Endodermal cell (in vitro differentiated cells): ENCODE measurements at regions not wholly inside any gene's neighbourhood (a gene's known extent, or its start where the extent isn't known, plus 50 kb on each side); places are given as distances from the start of the nearest gene placed in this dataset.
A peak's percentile ranks its signal among the peaks of the same experiment; 100 is the strongest.

Source experiments
- DNase-seq: peaks from one replicate; pipeline ENCODE4 v3.0.0-alpha.2; 2017
- H3K27ac ChIP-seq: 2 replicates; pipeline ENCODE4 v1.5.1; 2013; ENCODE audit warnings: mild to moderate bottlenecking, low read depth, low read length, moderate library complexity
- H3K27me3 ChIP-seq: 2 replicates; pipeline ENCODE4 v1.6.1; 2013; ENCODE audit warnings: mild to moderate bottlenecking, low read length, moderate library complexity; ENCODE audit not compliant: insufficient read depth, control insufficient read depth, poor library complexity, severe bottlenecking
- H3K36me3 ChIP-seq: 2 replicates; pipeline ENCODE4 v1.7.0; 2013; ENCODE audit warnings: mild to moderate bottlenecking, low read length, moderate library complexity; ENCODE audit not compliant: control insufficient read depth, insufficient read depth
- H3K4me1 ChIP-seq: one replicate; pipeline ENCODE4 v1.7.0; 2013; ENCODE audit warnings: low read length; ENCODE audit not compliant: control insufficient read depth, insufficient read depth
- H3K4me3 ChIP-seq: 2 replicates; pipeline ENCODE4 v1.5.1; 2013; ENCODE audit warnings: mild to moderate bottlenecking, low read length, moderate library complexity
- H3K9ac ChIP-seq: 2 replicates; pipeline ENCODE4 v1.6.1; 2013; ENCODE audit warnings: mild to moderate bottlenecking, low read length, moderate library complexity; ENCODE audit not compliant: poor library complexity, severe bottlenecking; ENCODE audit errors: extremely low read depth
- H3K9me3 ChIP-seq: 2 replicates; pipeline ENCODE4 v1.6.1; 2013; ENCODE audit warnings: mild to moderate bottlenecking, low read length, moderate library complexity; ENCODE audit not compliant: control insufficient read depth
- H3K27ac Mint-ChIP-seq: 2 replicates; pipeline ENCODE4 v1.8.0; 2020; ENCODE audit warnings: mixed read lengths
- H3K27me3 Mint-ChIP-seq: 2 replicates; pipeline ENCODE4 v1.8.0; 2021; ENCODE audit warnings: mild to moderate bottlenecking, mixed read lengths; ENCODE audit not compliant: insufficient read depth
- H3K36me3 Mint-ChIP-seq: 2 replicates; pipeline ENCODE4 v1.8.0; 2020; ENCODE audit warnings: low read depth, mixed read lengths
- H3K4me1 Mint-ChIP-seq: 2 replicates; pipeline ENCODE4 v1.8.0; 2020; ENCODE audit warnings: mixed read lengths
- H3K4me3 Mint-ChIP-seq: 2 replicates; pipeline ENCODE4 v1.8.0; 2020; ENCODE audit warnings: mild to moderate bottlenecking, moderate library complexity, mixed read lengths
- H3K9me3 Mint-ChIP-seq: 2 replicates; pipeline ENCODE4 v1.8.0; 2020; ENCODE audit warnings: mild to moderate bottlenecking, mixed read lengths
- CTCF ChIP-seq: fragments of 200-600 bp; sonication (generic); conservative IDR thresholded peaks from 2 replicates; pipeline ENCODE4 v1.5.0; 2021; ENCODE audit warnings: antibody characterized with exemption, mild to moderate bottlenecking
- WGBS, 2 experiments: methylation state at CpG; one replicate each; pipeline versions ENCODE4 v1.1.5 to v1.1.7; 2013; ENCODE audit warnings: missing lambda C conversion rate in 2 of 2, mixed read lengths in 1 of 2; ENCODE audit not compliant: insufficient coverage in 1 of 2, insufficient read length in 1 of 2; 5-methylcytosine and 5-hydroxymethylcytosine counted together

DNA sequence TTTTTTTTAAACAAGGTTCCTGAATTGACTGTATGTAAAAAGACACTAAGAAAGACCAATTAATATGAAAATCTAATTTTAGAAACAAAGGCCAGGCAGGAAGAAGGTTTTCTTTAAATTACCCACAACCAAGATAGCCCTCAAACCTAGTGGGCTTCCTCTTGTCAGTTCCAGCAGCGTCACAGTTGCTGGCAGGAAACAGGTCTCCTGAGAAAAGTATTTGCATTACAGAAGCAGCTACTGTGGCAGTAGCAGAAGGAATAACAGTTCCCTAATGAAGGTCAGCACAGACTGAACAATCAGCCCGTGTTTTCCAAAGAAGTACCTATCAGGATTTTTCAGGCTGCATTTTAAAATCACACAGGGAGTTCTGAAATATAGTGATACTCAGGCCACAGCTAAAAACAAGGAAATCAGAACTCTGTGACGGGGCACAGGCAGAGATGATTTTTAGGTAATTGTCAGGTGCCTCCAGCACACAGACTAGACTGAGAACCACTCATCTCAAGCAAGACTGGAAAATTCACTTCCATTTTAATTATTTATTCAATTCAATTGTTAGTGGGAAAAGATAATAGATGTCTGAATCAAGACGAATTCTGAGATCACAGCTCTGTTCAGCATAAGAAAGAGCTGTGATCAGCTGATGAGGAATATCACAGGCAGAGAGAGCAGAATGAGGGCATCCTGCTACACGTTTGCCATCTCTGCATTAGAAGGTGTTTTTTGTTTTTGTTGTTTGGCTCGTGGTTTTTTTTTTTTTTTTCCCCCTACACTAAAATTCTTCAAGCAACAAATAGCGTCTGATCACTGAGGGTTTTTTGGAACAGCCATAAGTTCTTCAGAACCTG is 230.5 kb upstream of the KHDRBS2 start:
- no peak for TF ChIP-seq CTCF
- H3K36me3 ChIP-seq = no peaks in the 10 kb centered on the region
- peak; percentile 69 for DNase-seq
- H3K9me3 ChIP-seq = no peaks in the 10 kb centered on the region
- Mint-ChIP-seq H3K9me3 (no peaks in the 10 kb centered on the region), H3K27ac (peak overlapping the region; percentile 45), H3K27me3 (no peaks in the 10 kb centered on the region), H3K4me3 (no peak overlapping the region), H3K36me3 (no peaks in the 10 kb centered on the region), H3K4me1 (peaks cover 11% of the 10 kb centered on the region)
- no peaks in the 10 kb centered on the region for H3K4me1 ChIP-seq
- no peaks in the 10 kb centered on the region for H3K27me3 ChIP-seq
- no peak overlapping the region for H3K9ac ChIP-seq
- WGBS, 2 experiments = 0 to 31% methylated on average over 2 to 7 of the region's 7 CpGs
- H3K4me3 ChIP-seq = no peak overlapping the region
- no peak overlapping the region for H3K27ac ChIP-seq

DNA sequence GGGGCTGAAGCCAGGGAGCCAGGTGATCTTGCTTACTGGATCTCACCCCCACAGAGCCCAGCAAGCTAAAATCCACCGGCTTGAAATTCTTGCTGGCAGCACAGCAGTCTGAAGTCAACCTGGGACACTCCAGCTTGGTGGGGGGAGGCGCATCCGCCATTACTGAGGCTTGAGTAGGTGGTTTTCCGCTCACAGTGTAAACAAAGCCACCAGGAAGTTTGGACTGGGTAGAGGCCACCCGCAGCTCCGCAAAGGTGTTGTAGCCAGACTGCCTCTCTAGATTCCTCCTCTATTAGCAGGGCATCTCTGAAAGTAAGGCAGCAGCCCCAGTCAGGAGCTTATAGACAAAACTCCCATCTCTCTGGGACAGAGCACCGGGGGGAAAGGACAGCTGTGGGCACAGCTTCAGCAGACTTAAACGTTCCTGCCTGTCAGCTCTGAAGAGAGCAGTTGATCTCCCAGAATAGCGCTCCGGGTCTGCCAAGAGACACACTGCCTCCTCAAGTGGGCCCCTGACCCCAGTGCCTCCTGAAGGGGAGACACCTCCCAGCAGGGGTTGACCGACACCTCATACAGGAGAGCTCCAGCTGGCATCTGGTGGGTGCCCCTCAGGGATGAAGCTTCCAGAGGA is 206.3 kb upstream of the KHDRBS2 start:
- Histone ChIP-seq H3K27ac (no peak overlapping the region), H3K4me3 (no peak overlapping the region), H3K9me3 (no peaks in the 10 kb centered on the region), H3K27me3 (no peaks in the 10 kb centered on the region), H3K4me1 (no peaks in the 10 kb centered on the region), H3K9ac (no peak overlapping the region), H3K36me3 (no peaks in the 10 kb centered on the region)
- no peak for TF ChIP-seq CTCF
- H3K4me1 Mint-ChIP-seq = no peaks in the 10 kb centered on the region
- WGBS, 2 experiments = 94 to 95% methylated on average over 5 to 11 of the region's 11 CpGs
- no peaks in the 10 kb centered on the region for H3K27me3 Mint-ChIP-seq
- no peak overlapping the region for H3K4me3 Mint-ChIP-seq
- H3K36me3 Mint-ChIP-seq = no peaks in the 10 kb centered on the region
- H3K9me3 Mint-ChIP-seq = peaks cover 17% of the 10 kb centered on the region
- no peak for DNase-seq
- H3K27ac Mint-ChIP-seq = no peak overlapping the region

DNA sequence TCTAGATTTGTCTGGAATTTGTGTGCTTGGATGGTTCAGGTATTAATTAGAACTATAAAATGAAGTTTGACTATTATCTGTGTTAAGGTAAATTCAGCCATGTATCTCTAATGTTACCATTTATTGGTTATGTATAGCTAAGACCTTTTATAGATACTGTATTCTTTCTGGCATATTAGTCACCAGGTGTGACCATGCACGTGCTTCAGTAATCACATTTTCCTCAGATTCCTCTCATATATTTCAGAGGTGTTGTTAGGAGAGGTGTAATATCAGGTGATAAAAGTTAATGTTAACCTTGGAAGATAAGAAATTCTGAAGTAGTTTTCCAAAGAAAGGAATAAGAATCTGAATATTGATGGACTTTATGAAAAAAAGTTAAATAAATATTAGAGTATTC is 194.5 kb upstream of the KHDRBS2 start:
- TF ChIP-seq CTCF = no peak
- no peaks in the 10 kb centered on the region for H3K36me3 ChIP-seq
- 90% methylated on average over 1 of the region's 1 CpG; no CpG with 5 or more reads in 1 of the 2 experiments for WGBS, 2 experiments
- H3K27ac Mint-ChIP-seq = no peak overlapping the region
- peaks cover 2% of the 10 kb centered on the region for H3K9me3 ChIP-seq
- no peaks in the 10 kb centered on the region for H3K27me3 ChIP-seq
- H3K4me1 Mint-ChIP-seq = no peaks in the 10 kb centered on the region
- H3K27ac ChIP-seq = no peak overlapping the region
- H3K36me3 Mint-ChIP-seq = no peaks in the 10 kb centered on the region
- H3K9me3 Mint-ChIP-seq = no peaks in the 10 kb centered on the region
- H3K9ac ChIP-seq = no peak overlapping the region
- no peak overlapping the region for H3K4me3 Mint-ChIP-seq
- DNase-seq = no peak
- H3K4me3 ChIP-seq = no peak overlapping the region
- H3K27me3 Mint-ChIP-seq = no peaks in the 10 kb centered on the region
- no peaks in the 10 kb centered on the region for H3K4me1 ChIP-seq
